K562 (cell line): ENCODE measurements at regions not wholly inside any gene's neighbourhood (a gene's known extent, or its start where the extent isn't known, plus 50 kb on each side); places are given as distances from the start of the nearest gene placed in this dataset.

Experiments
- ATAC-seq: fragments of 200-7000 bp; cut with Tn5 transposase; 3 replicates; pipeline ENCODE4 v1.9.1; 2020; ENCODE audit warnings: moderate library complexity
- BruUV-seq: library from RNA; stranded (reverse); fragments of 400-500 nt; replicated peaks from 2 replicates; lab custom pipeline; 2021; lab: Mats Ljungman, UMichigan
- CTCF ChIA-PET: fragments of 300-600 bp; formaldehyde crosslinking; extraction: SDS; loops from one replicate; lab custom pipeline; 2021; ENCODE audit warnings: low intra/inter-chr PET ratio; lab: Yijun Ruan, JAX
- POLR2A ChIA-PET: fragments of 300-600, 350-650 bp; sonication (Branson Sonifier 250); formaldehyde crosslinking; extraction: SDS; loops from one replicate; lab custom pipeline; 2021; ENCODE audit warnings: antibody characterized with exemption, inconsistent platforms; lab: Yijun Ruan, JAX
- DNase-seq, 4 experiments: peaks; one replicate each; pipeline versions ENCODE4 v3.0.0 to v3.0.0-alpha.2; 2011 to 2018; ENCODE audit warnings: low spot score in 3 of 4, mixed read lengths in 3 of 4; ENCODE audit errors: extremely low read depth in 1 of 4
- FAIRE-seq: peaks from 2 replicates; lab custom pipeline; 2011; peaks lifted over from hg19 to GRCh38; lab: Jason Lieb, UNC
- H2AFZ ChIP-seq: 2 replicates; pipeline ENCODE4 v1.6.0; 2011; ENCODE audit warnings: low read depth, low read length, control low read depth, inconsistent platforms
- H3K27ac ChIP-seq: fragments of 200-600 bp; 3 replicates; pipeline ENCODE4 v1.8.0; 2011; ENCODE audit warnings: low read depth, mild to moderate bottlenecking, control low read depth, inconsistent platforms, low read length, moderate library complexity, mixed read lengths; ENCODE audit errors: extremely low read depth
- H3K27me3 ChIP-seq, 2 experiments: fragments of 300-600 bp in 1 of 2; 2 replicates in 1 of 2; 3 replicates in 1 of 2; pipeline versions ENCODE4 v1.6.0 to v1.8.0; 2011; ENCODE audit warnings: inconsistent platforms in 2 of 2, low read length in 2 of 2, mild to moderate bottlenecking in 1 of 2, mixed read lengths in 1 of 2, moderate library complexity in 1 of 2; ENCODE audit not compliant: control insufficient read depth in 2 of 2, insufficient read depth in 2 of 2
- H3K36me3 ChIP-seq: fragments of 300-600 bp; 3 replicates; pipeline ENCODE4 v1.8.0; 2011; ENCODE audit warnings: mild to moderate bottlenecking, low read length, inconsistent platforms; ENCODE audit not compliant: control insufficient read depth, insufficient read depth
- H3K4me1 ChIP-seq, 2 experiments: fragments of 200-600 bp in 1 of 2; replicated peaks in 1 of 2; 2 replicates in 1 of 2; 3 replicates in 1 of 2; pipeline versions ENCODE4 v1.5.1 to v1.8.0; 2011; ENCODE audit warnings: inconsistent platforms in 2 of 2, low read length in 2 of 2, mild to moderate bottlenecking in 1 of 2, mixed read lengths in 1 of 2, moderate library complexity in 1 of 2; ENCODE audit not compliant: control insufficient read depth in 2 of 2, insufficient read depth in 2 of 2
- H3K4me2 ChIP-seq: 2 replicates; pipeline ENCODE4 v1.6.1; 2011; ENCODE audit warnings: low read length, control low read depth, inconsistent platforms, mixed read lengths; ENCODE audit not compliant: insufficient read depth
- H3K4me3 ChIP-seq: fragments of 200-600 bp; sonication (generic), shearing (Covaris generic); 2 replicates; pipeline ENCODE4 v1.5.1; 2016; ENCODE audit warnings: control low read depth, inconsistent platforms
- H3K79me2 ChIP-seq: fragments of 200-600 bp; 3 replicates; pipeline ENCODE4 v1.8.0; 2011; ENCODE audit warnings: low read length, inconsistent platforms; ENCODE audit not compliant: control insufficient read depth, insufficient read depth
- H3K9ac ChIP-seq, 2 experiments: 2 replicates each; pipeline versions ENCODE4 v1.6.0 to v1.6.1; 2011; ENCODE audit warnings: low read depth in 2 of 2, low read length in 2 of 2, control low read depth in 1 of 2, inconsistent platforms in 1 of 2, mild to moderate bottlenecking in 1 of 2, mixed read lengths in 1 of 2; ENCODE audit not compliant: insufficient read depth in 1 of 2
- H3K9me1 ChIP-seq: one replicate; pipeline ENCODE4 v1.6.0; 2011; ENCODE audit warnings: inconsistent platforms, mild to moderate bottlenecking, low read length, moderate library complexity; ENCODE audit not compliant: control insufficient read depth, insufficient read depth
- H3K9me3 ChIP-seq: replicated peaks from 2 replicates; pipeline ENCODE4 v1.5.1; 2011; ENCODE audit warnings: low read depth, low read length, inconsistent platforms; ENCODE audit not compliant: control insufficient read depth, insufficient read depth
- H4K20me1 ChIP-seq: replicated peaks from 2 replicates; pipeline ENCODE4 v1.6.1; 2011; ENCODE audit warnings: low read length, inconsistent platforms, mixed read lengths; ENCODE audit not compliant: control insufficient read depth, insufficient read depth
- DEAF1 ChIP-seq: fragments of 450-650 bp; formaldehyde crosslinking; IDR thresholded peaks from 2 replicates; pipeline ENCODE4 v1.4.0; 2020; ENCODE audit warnings: mild to moderate bottlenecking, moderate library complexity
- E2F5 ChIP-seq: sonication (generic); formaldehyde crosslinking; IDR thresholded peaks from 2 replicates; pipeline ENCODE4 v1.8.0; 2022; ENCODE audit warnings: mild to moderate bottlenecking, missing genetic modification reagents
- HNRNPH1 ChIP-seq: fragments of 200-400 bp; formaldehyde crosslinking; optimal IDR thresholded peaks from 2 replicates; pipeline ENCODE3; 2017; ENCODE audit warnings: low read depth, mild to moderate bottlenecking, low read length, moderate library complexity
- MEF2D ChIP-seq: conservative IDR thresholded peaks from 2 replicates; pipeline ENCODE4 v1.6.1; 2016; ENCODE audit warnings: low read depth, missing genetic modification characterization, missing compliant biosample characterization
- NFIC ChIP-seq: fragments of 450-650 bp; IDR thresholded peaks from 2 replicates; pipeline ENCODE4 v1.6.1; 2017; ENCODE audit warnings: mild to moderate bottlenecking, inconsistent platforms
- RHOXF2B ChIP-seq: fragments of 250-450 bp; sonication (Bioruptor Pico); conservative IDR thresholded peaks from 2 replicates; pipeline ENCODE4 v1.5.1; 2021
- TFAM ChIP-seq: fragments of 250-450 bp; sonication (Bioruptor Pico); conservative IDR thresholded peaks from 2 replicates; pipeline ENCODE4 v1.5.0; 2021; ENCODE audit warnings: mild to moderate bottlenecking, moderate library complexity
- ZNF121 ChIP-seq: sonication (generic); formaldehyde crosslinking; conservative IDR thresholded peaks from 2 replicates; pipeline ENCODE4 v1.8.0; 2022; ENCODE audit warnings: missing genetic modification reagents
- ZNF592 ChIP-seq: fragments of 450-650 bp; IDR thresholded peaks from 2 replicates; pipeline ENCODE4 v1.6.1; 2017; ENCODE audit warnings: antibody characterized with exemption, mild to moderate bottlenecking
- ZSCAN29 ChIP-seq: fragments of 450-650 bp; IDR thresholded peaks from 2 replicates; pipeline ENCODE4 v1.6.1; 2017
- WGBS: fragments of 100-300 bp; shearing (Covaris generic); methylation state at CpG from one replicate; pipeline ENCODE4 v1.1.6; 2016; ENCODE audit warnings: low coverage, mixed read lengths; ENCODE audit not compliant: insufficient coverage; ENCODE audit errors: missing lambda C conversion rate; 5-methylcytosine and 5-hydroxymethylcytosine counted together
- in situ Hi-C: fragments of 300-500 bp; cut with MboI; formaldehyde crosslinking; loops from 4 replicates; pipeline ENCODE4 v1.15.0; 2018; ENCODE audit warnings: inconsistent platforms, mixed read lengths
- intact Hi-C: fragments of 100-400 bp; cut with micrococcal nuclease; formaldehyde crosslinking; loops from 2 replicates; pipeline ENCODE4 v1.14.2; 2022
- TF ChIP-seq, protein P1 (sequence below), 3 experiments: IDR thresholded peaks in 2 of 3; conservative IDR thresholded peaks in 1 of 3; 2 replicates each; pipeline ENCODE4 v1.5.1; 2011 to 2012; ENCODE audit warnings: low read length in 3 of 3, mild to moderate bottlenecking in 3 of 3, control low read depth in 2 of 3, improper control_type of control experiment in 1 of 3, inconsistent platforms in 1 of 3, low read depth in 1 of 3, mixed read lengths in 1 of 3, moderate library complexity in 1 of 3; ENCODE audit not compliant: insufficient read depth in 2 of 3
- TF ChIP-seq, protein P2 (sequence below): sonication (generic); formaldehyde crosslinking; IDR thresholded peaks from 2 replicates; pipeline ENCODE4 v1.8.1; 2023; ENCODE audit warnings: mild to moderate bottlenecking, missing genetic modification reagents

DNA sequence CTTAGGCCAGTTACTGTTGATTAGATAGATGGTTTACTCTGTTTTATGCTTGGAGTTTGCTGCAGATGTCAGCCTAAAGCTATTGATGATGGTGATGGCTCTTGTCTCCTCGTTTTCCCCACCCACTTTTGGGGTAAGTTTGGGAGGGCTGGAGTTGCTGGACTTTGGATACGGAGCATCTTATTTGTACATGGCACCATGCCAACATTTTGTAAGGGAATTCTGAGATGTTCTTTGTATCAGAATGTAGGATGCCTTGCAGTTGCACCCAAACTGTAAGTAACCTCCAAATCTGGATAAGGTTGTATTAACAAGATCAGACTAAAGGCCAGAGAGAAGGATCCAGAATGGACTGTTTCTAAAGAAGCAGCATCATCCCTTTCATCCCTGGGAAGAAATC lies 551.9 kb upstream of the ZFHX3 start:
- intact Hi-C loops (no loop called here), in situ Hi-C loops (no loop called here)
- DNase-seq (no peak), ATAC-seq (no peak), FAIRE-seq (no peak)
- Histone ChIP-seq H3K79me2 (no peaks in the 10 kb centered on the region), H3K4me3 (no peak overlapping the region), H3K9me1 (no peaks in the 10 kb centered on the region), H3K27me3 (no peaks in the 10 kb centered on the region; a peak in 1 of 5 replicates), H2AFZ (no peak overlapping the region), H3K36me3 (no peaks in the 10 kb centered on the region), H3K4me1 (no peaks in the 10 kb centered on the region), H3K27ac (no peak overlapping the region), H3K9ac (no peak overlapping the region), H3K4me2 (no peak overlapping the region), H4K20me1 (no peaks in the 10 kb centered on the region), H3K9me3 (no peaks in the 10 kb centered on the region)
- ChIA-PET CTCF (no interaction called here), POLR2A (interaction anchor here (0.6 kb wide), 1 partner anchor 266 kb away, joined by 3 read pairs; no protein-coding TSS in a partner anchor)
- BruUV-seq = no TSS peak
- 0% methylated on average over 2 of the region's 2 CpGs for WGBS
- TF ChIP-seq, protein P1, sequence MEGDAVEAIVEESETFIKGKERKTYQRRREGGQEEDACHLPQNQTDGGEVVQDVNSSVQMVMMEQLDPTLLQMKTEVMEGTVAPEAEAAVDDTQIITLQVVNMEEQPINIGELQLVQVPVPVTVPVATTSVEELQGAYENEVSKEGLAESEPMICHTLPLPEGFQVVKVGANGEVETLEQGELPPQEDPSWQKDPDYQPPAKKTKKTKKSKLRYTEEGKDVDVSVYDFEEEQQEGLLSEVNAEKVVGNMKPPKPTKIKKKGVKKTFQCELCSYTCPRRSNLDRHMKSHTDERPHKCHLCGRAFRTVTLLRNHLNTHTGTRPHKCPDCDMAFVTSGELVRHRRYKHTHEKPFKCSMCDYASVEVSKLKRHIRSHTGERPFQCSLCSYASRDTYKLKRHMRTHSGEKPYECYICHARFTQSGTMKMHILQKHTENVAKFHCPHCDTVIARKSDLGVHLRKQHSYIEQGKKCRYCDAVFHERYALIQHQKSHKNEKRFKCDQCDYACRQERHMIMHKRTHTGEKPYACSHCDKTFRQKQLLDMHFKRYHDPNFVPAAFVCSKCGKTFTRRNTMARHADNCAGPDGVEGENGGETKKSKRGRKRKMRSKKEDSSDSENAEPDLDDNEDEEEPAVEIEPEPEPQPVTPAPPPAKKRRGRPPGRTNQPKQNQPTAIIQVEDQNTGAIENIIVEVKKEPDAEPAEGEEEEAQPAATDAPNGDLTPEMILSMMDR (IDR thresholded peaks at IDR 0.05 in 2 of 3, conservative IDR thresholded peaks at IDR 0.05 in 1 of 3; ENCODE audit: insufficient read depth in 2 of 3, low read depth in 1 of 3, low read length in 3 of 3) = no peak
- no peak for TF ChIP-seq TFAM (CRISPR knock-in tag)
- no peak for TF ChIP-seq MEF2D (tag)
- TF ChIP-seq ZSCAN29 = no peak
- TF ChIP-seq E2F5 (CRISPR knock-in tag) = no peak
- TF ChIP-seq ZNF592 = no peak
- no peak for TF ChIP-seq HNRNPH1
- no peak for TF ChIP-seq DEAF1
- TF ChIP-seq, protein P2, sequence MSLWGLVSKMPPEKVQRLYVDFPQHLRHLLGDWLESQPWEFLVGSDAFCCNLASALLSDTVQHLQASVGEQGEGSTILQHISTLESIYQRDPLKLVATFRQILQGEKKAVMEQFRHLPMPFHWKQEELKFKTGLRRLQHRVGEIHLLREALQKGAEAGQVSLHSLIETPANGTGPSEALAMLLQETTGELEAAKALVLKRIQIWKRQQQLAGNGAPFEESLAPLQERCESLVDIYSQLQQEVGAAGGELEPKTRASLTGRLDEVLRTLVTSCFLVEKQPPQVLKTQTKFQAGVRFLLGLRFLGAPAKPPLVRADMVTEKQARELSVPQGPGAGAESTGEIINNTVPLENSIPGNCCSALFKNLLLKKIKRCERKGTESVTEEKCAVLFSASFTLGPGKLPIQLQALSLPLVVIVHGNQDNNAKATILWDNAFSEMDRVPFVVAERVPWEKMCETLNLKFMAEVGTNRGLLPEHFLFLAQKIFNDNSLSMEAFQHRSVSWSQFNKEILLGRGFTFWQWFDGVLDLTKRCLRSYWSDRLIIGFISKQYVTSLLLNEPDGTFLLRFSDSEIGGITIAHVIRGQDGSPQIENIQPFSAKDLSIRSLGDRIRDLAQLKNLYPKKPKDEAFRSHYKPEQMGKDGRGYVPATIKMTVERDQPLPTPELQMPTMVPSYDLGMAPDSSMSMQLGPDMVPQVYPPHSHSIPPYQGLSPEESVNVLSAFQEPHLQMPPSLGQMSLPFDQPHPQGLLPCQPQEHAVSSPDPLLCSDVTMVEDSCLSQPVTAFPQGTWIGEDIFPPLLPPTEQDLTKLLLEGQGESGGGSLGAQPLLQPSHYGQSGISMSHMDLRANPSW (CRISPR knock-in tag) = no peak
- TF ChIP-seq ZNF121 = no peak
- no peak for TF ChIP-seq RHOXF2B (CRISPR knock-in tag)
- peak; percentile 86 for TF ChIP-seq NFIC
